ENCODE measurements at regions not wholly inside any gene's neighbourhood (a gene's known extent, or its start where the extent isn't known, plus 50 kb on each side); places are given as distances from the start of the nearest gene placed in this dataset.

- WGBS (ENCODE audit: low lambda C conversion rate, missing lambda C conversion rate) = 59% methylated on average over 2 of the region's 2 CpGs
- no peak for TF ChIP-seq EZH2phosphoT487 (IDR thresholded peaks at IDR 0.05; ENCODE audit: low read depth, severe bottlenecking, unreplicated experiment)
- TF ChIP-seq, protein P1, sequence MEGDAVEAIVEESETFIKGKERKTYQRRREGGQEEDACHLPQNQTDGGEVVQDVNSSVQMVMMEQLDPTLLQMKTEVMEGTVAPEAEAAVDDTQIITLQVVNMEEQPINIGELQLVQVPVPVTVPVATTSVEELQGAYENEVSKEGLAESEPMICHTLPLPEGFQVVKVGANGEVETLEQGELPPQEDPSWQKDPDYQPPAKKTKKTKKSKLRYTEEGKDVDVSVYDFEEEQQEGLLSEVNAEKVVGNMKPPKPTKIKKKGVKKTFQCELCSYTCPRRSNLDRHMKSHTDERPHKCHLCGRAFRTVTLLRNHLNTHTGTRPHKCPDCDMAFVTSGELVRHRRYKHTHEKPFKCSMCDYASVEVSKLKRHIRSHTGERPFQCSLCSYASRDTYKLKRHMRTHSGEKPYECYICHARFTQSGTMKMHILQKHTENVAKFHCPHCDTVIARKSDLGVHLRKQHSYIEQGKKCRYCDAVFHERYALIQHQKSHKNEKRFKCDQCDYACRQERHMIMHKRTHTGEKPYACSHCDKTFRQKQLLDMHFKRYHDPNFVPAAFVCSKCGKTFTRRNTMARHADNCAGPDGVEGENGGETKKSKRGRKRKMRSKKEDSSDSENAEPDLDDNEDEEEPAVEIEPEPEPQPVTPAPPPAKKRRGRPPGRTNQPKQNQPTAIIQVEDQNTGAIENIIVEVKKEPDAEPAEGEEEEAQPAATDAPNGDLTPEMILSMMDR (IDR thresholded peaks at IDR 0.05; ENCODE audit: poor library complexity) = no peak
- no peak overlapping the region for H2AFZ ChIP-seq
- H4K20me1 ChIP-seq (ENCODE audit: insufficient read depth, poor library complexity, severe bottlenecking) = no peaks in the 10 kb centered on the region
- no peaks in the 10 kb centered on the region for H3K79me2 ChIP-seq
- DNase-seq (ENCODE audit: low spot score) = no peak
- H3K4me2 ChIP-seq = no peak overlapping the region
- H3K9me3 ChIP-seq (ENCODE audit: low read depth) = no peaks in the 10 kb centered on the region
- no peaks in the 10 kb centered on the region for H3K9me2 ChIP-seq (replicated peaks; ENCODE audit: insufficient read depth)
- no peaks in the 10 kb centered on the region for H3K36me3 ChIP-seq (replicated peaks; ENCODE audit: insufficient read depth, low read depth)
- H3K27me3 ChIP-seq = no peaks in the 10 kb centered on the region
- H3K27ac ChIP-seq = no peak overlapping the region
- no peak overlapping the region for H3K4me3 ChIP-seq
- peaks cover 9% of the 10 kb centered on the region for H3K4me1 ChIP-seq (ENCODE audit: insufficient read depth)
Observed at GRCh38 chr2:107069890-107070289, 183.9 kb upstream of the ST6GAL2 start.

GRCh38 chr2:107072150-107072940 is 186.4 kb upstream of the ST6GAL2 start:
- DNase-seq (ENCODE audit: low spot score) = no peak
- TF ChIP-seq, protein P1 (IDR thresholded peaks at IDR 0.05; ENCODE audit: poor library complexity) = no peak
- no peak for TF ChIP-seq EZH2phosphoT487 (IDR thresholded peaks at IDR 0.05; ENCODE audit: low read depth, severe bottlenecking, unreplicated experiment)
- no peak for TF ChIP-seq EZH2 (IDR thresholded peaks at IDR 0.05; ENCODE audit: borderline replicate concordance)

GRCh38 chr2:107078584-107078983 is 192.6 kb upstream of the ST6GAL2 start:
- Histone ChIP-seq H3K4me3 (no peak overlapping the region), H2AFZ (no peak overlapping the region), H3K79me2 (no peaks in the 10 kb centered on the region), H3K9me3 (ENCODE audit: low read depth) (no peaks in the 10 kb centered on the region), H3K36me3 (replicated peaks; ENCODE audit: insufficient read depth, low read depth) (no peaks in the 10 kb centered on the region), H4K20me1 (ENCODE audit: insufficient read depth, poor library complexity, severe bottlenecking) (no peaks in the 10 kb centered on the region), H3K9me2 (replicated peaks; ENCODE audit: insufficient read depth) (peaks cover 5% of the 10 kb centered on the region), H3K4me1 (ENCODE audit: insufficient read depth) (no peaks in the 10 kb centered on the region), H3K27me3 (peaks cover 3% of the 10 kb centered on the region), H3K4me2 (no peak overlapping the region), H3K27ac (no peak overlapping the region)
- no peak for DNase-seq (ENCODE audit: low spot score)
- WGBS (ENCODE audit: low lambda C conversion rate, missing lambda C conversion rate) = 43% methylated on average over 1 of the region's 1 CpG
- TF ChIP-seq, protein P1 (IDR thresholded peaks at IDR 0.05; ENCODE audit: poor library complexity) = no peak
- TF ChIP-seq EZH2 (IDR thresholded peaks at IDR 0.05; ENCODE audit: borderline replicate concordance) (no peak), EZH2phosphoT487 (IDR thresholded peaks at IDR 0.05; ENCODE audit: low read depth, severe bottlenecking, unreplicated experiment) (no peak)

More at GRCh38 chr2:107072150-107072940, 186.4 kb upstream of the ST6GAL2 start:
- H4K20me1 ChIP-seq (ENCODE audit: insufficient read depth, poor library complexity, severe bottlenecking) = no peaks in the 10 kb centered on the region
- H3K4me2 ChIP-seq = no peak overlapping the region
- H3K27me3 ChIP-seq = no peaks in the 10 kb centered on the region
- H3K27ac ChIP-seq = no peak overlapping the region
- no peaks in the 10 kb centered on the region for H3K79me2 ChIP-seq
- H3K9me3 ChIP-seq (ENCODE audit: low read depth) = no peaks in the 10 kb centered on the region
- H3K36me3 ChIP-seq (replicated peaks; ENCODE audit: insufficient read depth, low read depth) = no peaks in the 10 kb centered on the region
- WGBS (ENCODE audit: low lambda C conversion rate, missing lambda C conversion rate) = 86% methylated on average over 6 of the region's 6 CpGs
- peaks cover 2% of the 10 kb centered on the region for H3K4me1 ChIP-seq (ENCODE audit: insufficient read depth)
- H2AFZ ChIP-seq = no peak overlapping the region
- no peak overlapping the region for H3K4me3 ChIP-seq
- H3K9me2 ChIP-seq (replicated peaks; ENCODE audit: insufficient read depth) = no peaks in the 10 kb centered on the region

All from hepatocyte (in vitro differentiated cells).